ENCODE measurements at regions not wholly inside any gene's neighbourhood (a gene's known extent, or its start where the extent isn't known, plus 50 kb on each side); places are given as distances from the start of the nearest gene placed in this dataset.

DNA sequence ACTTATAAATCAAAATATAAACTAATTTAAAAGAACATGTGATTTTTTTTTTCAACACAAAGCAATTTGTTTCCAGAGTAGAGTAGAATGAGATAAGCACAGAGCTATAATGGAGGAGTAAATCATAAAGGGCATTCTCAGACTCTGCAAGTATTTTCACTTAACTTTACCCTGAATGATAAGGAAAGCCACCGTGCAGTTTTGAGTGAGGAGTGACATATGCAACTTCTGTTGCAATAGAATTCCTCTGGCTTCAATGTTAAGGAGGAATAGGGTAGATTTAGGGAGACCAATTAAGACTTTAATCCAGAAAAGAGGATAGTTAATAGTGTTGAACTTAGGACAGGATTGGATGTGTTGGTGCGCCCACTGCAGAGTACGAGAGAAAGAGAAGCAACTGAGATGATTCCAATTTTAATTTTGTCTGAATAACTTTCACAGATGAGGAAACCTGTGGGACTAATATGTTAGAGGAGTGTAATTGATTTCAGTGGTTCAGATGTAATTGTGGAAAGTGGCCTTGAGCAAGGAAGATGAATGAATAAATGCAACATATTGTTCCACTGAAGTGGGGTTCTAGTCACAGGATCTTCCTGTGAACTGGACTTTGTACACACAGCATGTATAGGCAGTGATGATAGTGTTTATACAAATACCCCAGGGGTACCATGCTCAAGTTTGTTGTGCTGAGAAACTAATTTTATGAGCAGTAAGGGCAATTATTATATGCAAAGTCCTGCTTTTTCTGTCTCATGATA, 255.5 kb upstream of the ANO3 start:
- TF ChIP-seq, protein P1, sequence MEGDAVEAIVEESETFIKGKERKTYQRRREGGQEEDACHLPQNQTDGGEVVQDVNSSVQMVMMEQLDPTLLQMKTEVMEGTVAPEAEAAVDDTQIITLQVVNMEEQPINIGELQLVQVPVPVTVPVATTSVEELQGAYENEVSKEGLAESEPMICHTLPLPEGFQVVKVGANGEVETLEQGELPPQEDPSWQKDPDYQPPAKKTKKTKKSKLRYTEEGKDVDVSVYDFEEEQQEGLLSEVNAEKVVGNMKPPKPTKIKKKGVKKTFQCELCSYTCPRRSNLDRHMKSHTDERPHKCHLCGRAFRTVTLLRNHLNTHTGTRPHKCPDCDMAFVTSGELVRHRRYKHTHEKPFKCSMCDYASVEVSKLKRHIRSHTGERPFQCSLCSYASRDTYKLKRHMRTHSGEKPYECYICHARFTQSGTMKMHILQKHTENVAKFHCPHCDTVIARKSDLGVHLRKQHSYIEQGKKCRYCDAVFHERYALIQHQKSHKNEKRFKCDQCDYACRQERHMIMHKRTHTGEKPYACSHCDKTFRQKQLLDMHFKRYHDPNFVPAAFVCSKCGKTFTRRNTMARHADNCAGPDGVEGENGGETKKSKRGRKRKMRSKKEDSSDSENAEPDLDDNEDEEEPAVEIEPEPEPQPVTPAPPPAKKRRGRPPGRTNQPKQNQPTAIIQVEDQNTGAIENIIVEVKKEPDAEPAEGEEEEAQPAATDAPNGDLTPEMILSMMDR (IDR thresholded peaks at IDR 0.05) = no peak

DNA sequence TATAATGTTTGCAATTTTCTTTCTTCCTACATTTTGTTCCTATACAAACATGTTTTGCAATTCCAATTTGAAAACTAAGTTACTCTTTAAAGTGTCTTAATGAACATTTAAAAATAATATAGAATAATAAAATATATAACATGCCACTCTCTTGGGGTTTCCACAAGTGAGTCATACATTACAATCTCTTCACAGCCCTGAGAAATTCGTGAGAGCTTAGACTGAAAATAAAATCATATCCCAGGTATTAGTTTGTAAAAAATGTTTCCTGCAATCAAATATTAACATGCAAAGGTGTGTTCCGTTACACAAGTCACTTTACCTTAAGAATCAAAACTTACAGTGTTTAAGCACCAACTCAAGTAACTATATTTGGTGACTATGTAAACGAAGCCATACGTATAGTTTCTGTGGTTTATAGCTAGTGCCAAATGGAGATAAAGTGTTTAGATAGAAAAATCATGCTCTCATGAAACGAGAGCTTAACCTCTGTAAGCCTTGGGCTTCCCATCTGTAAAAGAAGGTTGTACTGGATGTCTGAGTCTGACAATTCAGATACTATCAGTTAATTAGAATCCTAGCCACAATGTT, 253.6 kb upstream of the ANO3 start:
- TF ChIP-seq, protein P1 (IDR thresholded peaks at IDR 0.05) = no peak

DNA sequence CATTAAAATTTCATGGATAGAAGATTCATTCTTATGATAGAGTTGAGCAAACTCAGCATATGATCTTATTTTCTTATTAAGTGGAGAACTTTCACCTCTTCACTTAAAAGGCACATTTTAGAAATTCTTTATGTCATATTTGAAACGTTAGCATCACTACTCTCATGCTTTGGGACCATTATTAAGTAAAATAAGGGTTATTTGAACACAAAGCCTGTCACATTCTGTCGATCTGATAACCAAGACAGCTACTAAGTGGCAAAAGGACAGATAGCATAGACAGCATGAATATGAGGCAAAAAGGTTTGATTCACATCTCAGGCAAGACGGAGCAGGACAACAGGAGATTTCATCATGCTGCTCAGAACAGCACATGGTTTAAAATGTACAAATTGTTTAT, 247.6 kb upstream of the ANO3 start:
- TF ChIP-seq, protein P1 (IDR thresholded peaks at IDR 0.05) = no peak

DNA sequence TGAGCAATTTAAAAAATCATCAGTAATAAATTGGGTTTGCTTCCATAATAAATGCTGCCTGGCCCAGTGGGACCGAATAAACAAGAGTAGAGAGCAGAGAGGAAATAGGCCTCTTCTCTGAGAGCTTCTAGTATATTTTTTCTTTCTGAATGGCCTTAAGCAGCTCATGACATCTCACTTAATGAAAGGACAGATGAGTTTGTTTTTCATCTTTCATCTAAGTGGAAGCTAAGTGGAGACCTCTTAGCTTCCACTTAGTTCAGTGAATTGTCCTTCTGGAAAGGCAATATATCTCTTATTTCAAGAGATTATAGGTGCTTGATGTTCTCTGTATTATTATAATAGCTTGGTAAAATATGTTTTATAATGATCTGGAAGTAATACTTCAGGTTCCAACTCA, 245.9 kb upstream of the ANO3 start:
- TF ChIP-seq, protein P1 (IDR thresholded peaks at IDR 0.05) = no peak

DNA sequence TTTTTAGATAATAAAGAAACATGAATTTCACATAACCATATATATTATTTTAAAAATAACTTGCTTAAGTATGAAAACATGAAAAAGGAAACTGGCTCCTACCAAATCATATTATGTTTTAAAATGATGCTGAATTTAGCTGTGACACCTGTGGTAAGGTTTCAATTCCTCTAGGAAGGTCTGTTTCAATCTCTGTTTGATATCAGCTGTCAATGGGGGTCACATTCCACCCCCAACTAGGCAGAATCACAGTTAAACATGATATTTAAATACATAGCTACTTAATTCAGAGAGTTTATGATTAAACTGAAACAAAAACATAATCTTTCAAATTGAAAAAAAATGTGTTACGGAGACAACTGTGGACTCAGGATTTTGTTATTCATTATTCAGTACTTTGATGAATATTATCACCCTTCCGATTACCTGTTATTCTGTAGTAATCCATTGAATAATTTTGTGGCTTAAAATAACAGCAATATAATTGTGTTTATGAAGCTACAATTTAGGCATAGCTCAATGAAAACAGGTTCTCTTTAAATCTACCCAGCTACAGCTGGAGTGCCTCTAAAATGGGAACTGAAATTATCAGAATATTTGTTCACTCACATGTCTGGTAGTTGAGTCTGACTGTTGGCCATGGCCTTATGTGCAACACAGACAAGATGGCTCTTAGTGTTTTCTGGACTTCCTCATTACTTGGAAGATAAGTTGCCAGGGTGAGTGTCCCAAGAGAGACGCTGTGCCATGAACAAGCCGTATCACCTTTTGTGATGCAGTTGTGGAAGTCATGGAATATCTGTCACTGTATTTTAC, 244.6 kb upstream of the ANO3 start:
- TF ChIP-seq, protein P1 (IDR thresholded peaks at IDR 0.05) = no peak

DNA sequence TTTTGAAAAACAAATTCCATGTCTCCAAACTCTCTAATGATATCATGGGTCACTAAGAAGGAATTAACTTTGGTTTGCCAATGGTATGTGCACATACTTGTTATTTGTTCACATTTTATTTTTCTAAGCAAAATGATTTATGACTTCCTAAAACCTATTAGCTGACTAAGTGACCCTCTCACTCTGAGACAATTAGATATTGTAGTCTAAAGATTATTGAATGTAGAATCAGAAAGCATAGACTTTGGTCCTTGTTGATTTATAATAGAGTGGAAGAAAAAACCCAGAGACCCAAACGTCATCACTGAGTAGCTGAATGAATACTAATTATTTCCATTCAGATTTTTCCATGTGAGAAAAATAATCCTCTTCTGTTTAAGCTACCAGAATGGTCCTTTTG, 243.5 kb upstream of the ANO3 start:
- TF ChIP-seq, protein P1 (IDR thresholded peaks at IDR 0.05) = no peak

DNA sequence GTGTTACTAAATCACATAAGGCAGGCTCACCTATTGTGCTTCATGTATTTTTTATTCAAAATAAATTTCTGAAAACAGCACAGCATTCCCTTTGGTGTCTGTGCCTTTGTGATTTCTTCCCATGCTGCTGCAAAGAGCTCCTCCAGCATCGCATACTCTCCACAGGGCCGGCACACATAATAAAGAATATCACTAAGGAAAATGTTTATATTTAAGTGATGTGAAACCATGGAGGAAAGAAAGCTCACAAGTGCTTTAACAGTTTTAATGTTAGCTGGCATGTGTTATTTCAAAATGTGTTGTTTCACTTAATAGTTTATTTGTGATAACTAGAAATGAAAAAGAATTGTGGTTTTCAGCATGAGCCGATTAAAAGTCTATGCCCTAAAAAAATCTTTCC, 241.3 kb upstream of the ANO3 start:
- TF ChIP-seq, protein P1 (IDR thresholded peaks at IDR 0.05) = no peak
